ENCODE measurements at regions not wholly inside any gene's neighbourhood (a gene's known extent, or its start where the extent isn't known, plus 50 kb on each side); places are given as distances from the start of the nearest gene placed in this dataset.

DNA sequence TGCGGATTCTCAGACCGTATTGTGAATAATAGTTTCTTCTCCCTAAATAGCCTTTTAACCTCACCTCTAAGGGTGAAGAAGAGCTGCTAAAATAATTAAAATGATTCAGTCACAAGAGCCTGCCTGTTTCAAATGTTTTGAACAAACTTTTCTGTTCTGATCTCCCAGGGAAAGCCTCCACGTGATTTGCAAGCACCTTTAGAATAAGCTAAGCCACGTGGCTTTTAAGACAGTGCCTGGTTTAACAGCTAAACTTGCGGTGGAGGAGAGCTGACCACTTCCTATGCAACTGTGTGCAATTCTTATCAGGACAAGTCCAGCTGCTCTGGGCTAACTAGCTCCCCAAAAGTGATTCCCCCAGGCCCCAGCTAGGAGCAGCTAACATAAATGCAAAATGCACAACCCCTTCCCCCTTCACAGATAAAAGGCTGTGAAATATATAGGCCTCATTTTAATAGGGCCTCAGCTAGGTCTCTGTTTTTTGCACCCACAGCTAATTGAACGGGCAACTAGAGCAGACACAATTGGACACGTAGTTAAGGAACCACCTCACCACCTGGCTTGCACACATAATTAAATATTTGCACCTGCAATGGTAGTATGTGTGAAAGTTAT is 401.2 kb upstream of the NR2F2 start:
- H3K27me3 Mint-ChIP-seq (ENCODE audit: unreplicated experiment) = peaks cover 2% of the 10 kb centered on the region
- H3K36me3 Mint-ChIP-seq (ENCODE audit: unreplicated experiment) = no peaks in the 10 kb centered on the region
- peaks cover 2% of the 10 kb centered on the region for H3K9me3 Mint-ChIP-seq (ENCODE audit: unreplicated experiment)
- H3K27ac Mint-ChIP-seq (ENCODE audit: unreplicated experiment) = no peak overlapping the region
- TF ChIP-seq, protein P1, sequence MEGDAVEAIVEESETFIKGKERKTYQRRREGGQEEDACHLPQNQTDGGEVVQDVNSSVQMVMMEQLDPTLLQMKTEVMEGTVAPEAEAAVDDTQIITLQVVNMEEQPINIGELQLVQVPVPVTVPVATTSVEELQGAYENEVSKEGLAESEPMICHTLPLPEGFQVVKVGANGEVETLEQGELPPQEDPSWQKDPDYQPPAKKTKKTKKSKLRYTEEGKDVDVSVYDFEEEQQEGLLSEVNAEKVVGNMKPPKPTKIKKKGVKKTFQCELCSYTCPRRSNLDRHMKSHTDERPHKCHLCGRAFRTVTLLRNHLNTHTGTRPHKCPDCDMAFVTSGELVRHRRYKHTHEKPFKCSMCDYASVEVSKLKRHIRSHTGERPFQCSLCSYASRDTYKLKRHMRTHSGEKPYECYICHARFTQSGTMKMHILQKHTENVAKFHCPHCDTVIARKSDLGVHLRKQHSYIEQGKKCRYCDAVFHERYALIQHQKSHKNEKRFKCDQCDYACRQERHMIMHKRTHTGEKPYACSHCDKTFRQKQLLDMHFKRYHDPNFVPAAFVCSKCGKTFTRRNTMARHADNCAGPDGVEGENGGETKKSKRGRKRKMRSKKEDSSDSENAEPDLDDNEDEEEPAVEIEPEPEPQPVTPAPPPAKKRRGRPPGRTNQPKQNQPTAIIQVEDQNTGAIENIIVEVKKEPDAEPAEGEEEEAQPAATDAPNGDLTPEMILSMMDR (IDR thresholded peaks at IDR 0.05; ENCODE audit: partially characterized antibody, unreplicated experiment) = no peak
- H3K4me3 Mint-ChIP-seq (ENCODE audit: unreplicated experiment) = no peak overlapping the region
- DNase-seq = no peak
- H3K4me1 Mint-ChIP-seq (ENCODE audit: low read depth, unreplicated experiment) = peaks cover 4% of the 10 kb centered on the region

DNA sequence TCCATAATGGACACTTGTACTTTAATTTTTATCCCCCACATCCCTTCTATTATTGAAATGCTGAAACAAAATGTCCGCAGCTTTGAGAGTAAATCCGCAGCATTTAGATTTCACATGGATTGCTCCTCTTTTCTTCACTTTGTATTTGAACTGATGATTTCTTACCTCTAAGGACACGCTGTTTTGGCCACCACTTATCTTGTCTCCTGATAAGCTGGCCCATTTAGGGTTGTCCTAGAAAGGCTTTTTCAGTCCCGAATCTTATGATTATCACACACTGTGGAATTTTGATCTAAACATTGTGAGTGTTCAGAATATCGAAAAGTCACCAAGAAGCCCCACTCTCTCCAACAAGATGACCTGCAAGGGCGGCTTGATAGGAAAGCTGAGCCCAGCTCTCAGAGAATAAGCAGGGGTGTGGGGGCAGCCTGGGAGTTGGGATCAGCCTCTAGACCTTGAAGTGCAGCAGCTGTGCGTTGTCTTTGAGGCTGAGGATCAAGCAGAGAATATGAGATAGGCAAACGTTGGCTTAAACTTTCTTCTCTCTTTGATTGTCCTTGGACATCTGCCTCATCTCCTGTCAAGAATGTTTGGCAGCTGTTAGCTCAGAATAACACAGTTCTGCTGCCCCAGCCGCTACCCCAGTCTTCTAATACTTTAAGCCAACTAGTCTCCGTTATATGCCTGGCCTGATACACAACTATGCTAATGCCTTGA is 399.7 kb upstream of the NR2F2 start:
- no peak for DNase-seq
- Mint-ChIP-seq H3K9me3 (ENCODE audit: unreplicated experiment) (peaks cover 4% of the 10 kb centered on the region), H3K4me1 (ENCODE audit: low read depth, unreplicated experiment) (peaks cover 4% of the 10 kb centered on the region), H3K36me3 (ENCODE audit: unreplicated experiment) (no peaks in the 10 kb centered on the region), H3K4me3 (ENCODE audit: unreplicated experiment) (no peak overlapping the region), H3K27me3 (ENCODE audit: unreplicated experiment) (peaks cover 2% of the 10 kb centered on the region), H3K27ac (ENCODE audit: unreplicated experiment) (no peak overlapping the region)
- TF ChIP-seq, protein P1 (IDR thresholded peaks at IDR 0.05; ENCODE audit: partially characterized antibody, unreplicated experiment) = no peak

DNA sequence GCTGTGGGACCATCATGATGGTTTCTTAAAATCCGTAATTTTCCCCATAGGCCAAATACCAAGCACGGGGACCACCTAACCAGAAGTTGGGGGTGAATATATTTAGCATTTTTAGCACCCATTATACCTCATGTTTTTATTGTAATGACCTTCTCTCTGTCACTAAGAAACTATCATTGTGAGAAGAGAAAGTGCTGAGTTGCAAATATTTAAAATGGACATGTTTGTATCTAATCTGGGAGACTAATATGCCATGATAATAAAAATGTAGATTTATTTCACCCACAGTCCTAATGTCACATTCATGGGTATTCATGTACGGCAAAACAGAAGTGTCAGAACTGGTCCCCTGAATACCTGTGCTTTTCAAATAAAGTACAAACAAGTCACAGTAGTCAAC is 398.9 kb upstream of the NR2F2 start:
- H3K9me3 Mint-ChIP-seq (ENCODE audit: unreplicated experiment) = peaks cover 4% of the 10 kb centered on the region
- H3K4me1 Mint-ChIP-seq (ENCODE audit: low read depth, unreplicated experiment) = peaks cover 4% of the 10 kb centered on the region
- no peak for DNase-seq
- H3K36me3 Mint-ChIP-seq (ENCODE audit: unreplicated experiment) = no peaks in the 10 kb centered on the region
- TF ChIP-seq, protein P1 (IDR thresholded peaks at IDR 0.05; ENCODE audit: partially characterized antibody, unreplicated experiment) = no peak
- no peaks in the 10 kb centered on the region for H3K27me3 Mint-ChIP-seq (ENCODE audit: unreplicated experiment)
- no peak overlapping the region for H3K4me3 Mint-ChIP-seq (ENCODE audit: unreplicated experiment)
- no peak overlapping the region for H3K27ac Mint-ChIP-seq (ENCODE audit: unreplicated experiment)

DNA sequence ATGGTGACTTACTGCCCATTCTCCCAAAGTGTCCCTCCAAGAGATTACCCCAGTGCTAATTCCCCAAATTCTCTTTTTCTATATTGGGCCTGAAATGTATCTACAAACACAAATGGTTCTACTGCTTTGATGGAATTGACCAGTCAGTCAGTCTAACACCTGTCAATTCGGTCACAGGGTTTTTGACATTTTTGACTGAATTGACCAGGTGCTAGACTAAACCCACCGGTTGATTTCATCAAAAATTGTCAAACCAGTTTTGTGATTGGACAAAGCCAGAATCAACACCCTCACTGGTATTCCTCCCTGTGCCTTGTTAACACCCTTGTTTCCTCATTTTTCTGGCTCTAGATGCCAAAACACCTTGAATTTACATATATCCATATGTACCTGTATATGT is 398.4 kb upstream of the NR2F2 start:
- Mint-ChIP-seq H3K27ac (ENCODE audit: unreplicated experiment) (no peak overlapping the region), H3K27me3 (ENCODE audit: unreplicated experiment) (no peaks in the 10 kb centered on the region), H3K36me3 (ENCODE audit: unreplicated experiment) (no peaks in the 10 kb centered on the region), H3K9me3 (ENCODE audit: unreplicated experiment) (peaks cover 4% of the 10 kb centered on the region), H3K4me1 (ENCODE audit: low read depth, unreplicated experiment) (peaks cover 4% of the 10 kb centered on the region), H3K4me3 (ENCODE audit: unreplicated experiment) (no peak overlapping the region)
- TF ChIP-seq, protein P1 (IDR thresholded peaks at IDR 0.05; ENCODE audit: partially characterized antibody, unreplicated experiment) = no peak
- no peak for DNase-seq

DNA sequence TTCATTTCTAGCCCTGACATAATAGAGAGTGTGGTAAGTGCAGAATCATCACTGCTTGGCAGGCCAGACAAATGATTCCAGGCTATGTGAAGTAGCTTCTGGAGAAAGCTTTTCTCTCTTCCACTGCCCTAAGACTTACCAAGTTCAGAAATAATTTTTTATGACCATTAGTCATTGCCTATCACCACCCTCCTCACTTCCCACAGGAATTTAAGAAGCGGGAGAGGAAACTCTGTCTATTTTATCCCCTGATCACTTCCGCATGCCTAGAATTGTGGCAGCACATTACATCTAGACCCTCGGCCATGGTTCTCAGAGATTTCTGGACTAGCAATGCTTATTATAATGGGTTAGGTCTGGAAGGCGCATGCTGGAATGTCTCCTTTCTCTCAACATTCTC is 397.8 kb upstream of the NR2F2 start:
- Mint-ChIP-seq H3K36me3 (ENCODE audit: unreplicated experiment) (no peaks in the 10 kb centered on the region), H3K9me3 (ENCODE audit: unreplicated experiment) (peaks cover 4% of the 10 kb centered on the region), H3K4me1 (ENCODE audit: low read depth, unreplicated experiment) (peaks cover 4% of the 10 kb centered on the region), H3K27ac (ENCODE audit: unreplicated experiment) (no peak overlapping the region), H3K4me3 (ENCODE audit: unreplicated experiment) (no peak overlapping the region), H3K27me3 (ENCODE audit: unreplicated experiment) (no peaks in the 10 kb centered on the region)
- no peak for DNase-seq
- TF ChIP-seq, protein P1 (IDR thresholded peaks at IDR 0.05; ENCODE audit: partially characterized antibody, unreplicated experiment) = no peak

Measured in glutamatergic neuron (in vitro differentiated cells).